ENCODE measurements at regions not wholly inside any gene's neighbourhood (a gene's known extent, or its start where the extent isn't known, plus 50 kb on each side); places are given as distances from the start of the nearest gene placed in this dataset.

GRCh38 chr6:40336940-40337760 lies 250.0 kb downstream of the LRFN2 start:
- TF ChIP-seq POLR2AphosphoS5 (IDR thresholded peaks at IDR 0.05; ENCODE audit: borderline replicate concordance, low read depth, low read length), result no peak
- TF ChIP-seq EZH2 (IDR thresholded peaks at IDR 0.05), result no peak
- TF ChIP-seq FOXP2 (optimal IDR thresholded peaks at IDR 0.05; ENCODE audit: control extremely low read depth, extremely low read length, insufficient read depth), result no peak

Measured in SK-N-MC (cell line).